ENCODE measurements at regions not wholly inside any gene's neighbourhood (a gene's known extent, or its start where the extent isn't known, plus 50 kb on each side); places are given as distances from the start of the nearest gene placed in this dataset.

DNA sequence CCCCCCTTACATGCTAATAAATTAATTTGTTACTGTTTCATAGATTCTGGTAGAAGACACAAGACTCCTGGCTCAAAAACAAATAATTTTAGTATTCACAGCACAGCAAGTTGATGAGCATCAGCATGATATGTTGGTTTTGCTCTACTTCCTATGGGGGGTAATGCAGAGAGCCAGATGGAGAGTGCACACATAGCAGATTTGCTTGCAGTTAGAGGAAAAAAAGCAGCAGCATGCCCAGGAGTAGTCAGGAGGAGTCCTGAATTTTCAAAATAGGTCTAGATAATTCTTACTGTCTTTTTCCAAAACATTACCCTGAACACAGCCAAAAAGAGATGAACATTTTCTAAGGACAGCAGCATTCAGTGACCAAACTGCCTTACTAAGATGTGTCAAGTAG is 261.3 kb downstream of the COX7C start:
- no peak for DNase-seq

- no peak for DNase-seq
Observed at GRCh38 chr5:86880344-86880743, 262.6 kb downstream of the COX7C start.

DNA sequence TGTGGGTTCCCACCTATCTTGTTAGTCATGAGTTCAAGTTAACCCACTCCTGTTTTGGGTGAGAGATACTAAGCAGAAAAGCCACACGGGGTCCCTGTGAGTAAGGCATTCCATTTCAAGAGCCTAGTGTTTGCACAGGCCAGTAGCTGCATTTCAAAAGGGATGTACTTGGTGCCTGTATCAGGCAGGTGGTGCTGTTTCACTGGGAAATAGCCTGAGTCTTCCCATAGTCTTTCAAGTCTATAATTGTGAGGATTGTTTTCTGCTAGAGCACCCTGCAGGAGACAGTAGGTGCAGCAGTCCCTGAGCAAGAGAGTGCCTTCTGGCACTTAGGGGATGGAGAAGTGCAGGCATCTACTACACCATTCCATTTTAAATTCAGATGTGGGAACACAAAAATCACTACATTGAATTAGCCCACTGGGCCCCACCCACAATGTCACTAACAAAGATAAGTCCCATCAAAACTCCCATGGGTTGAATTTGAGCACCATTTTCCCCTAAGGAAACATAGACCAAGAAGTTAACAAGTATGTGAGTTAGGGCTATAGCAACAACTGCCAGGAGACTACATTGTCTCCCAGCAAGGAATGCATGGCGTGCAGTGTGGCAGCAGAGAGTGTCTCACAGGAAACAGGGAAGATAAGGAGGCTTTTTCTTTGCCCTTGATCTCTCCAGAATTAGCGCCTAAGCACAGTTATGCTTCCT is 263.2 kb downstream of the COX7C start:
- peak; percentile 41 for DNase-seq

DNA sequence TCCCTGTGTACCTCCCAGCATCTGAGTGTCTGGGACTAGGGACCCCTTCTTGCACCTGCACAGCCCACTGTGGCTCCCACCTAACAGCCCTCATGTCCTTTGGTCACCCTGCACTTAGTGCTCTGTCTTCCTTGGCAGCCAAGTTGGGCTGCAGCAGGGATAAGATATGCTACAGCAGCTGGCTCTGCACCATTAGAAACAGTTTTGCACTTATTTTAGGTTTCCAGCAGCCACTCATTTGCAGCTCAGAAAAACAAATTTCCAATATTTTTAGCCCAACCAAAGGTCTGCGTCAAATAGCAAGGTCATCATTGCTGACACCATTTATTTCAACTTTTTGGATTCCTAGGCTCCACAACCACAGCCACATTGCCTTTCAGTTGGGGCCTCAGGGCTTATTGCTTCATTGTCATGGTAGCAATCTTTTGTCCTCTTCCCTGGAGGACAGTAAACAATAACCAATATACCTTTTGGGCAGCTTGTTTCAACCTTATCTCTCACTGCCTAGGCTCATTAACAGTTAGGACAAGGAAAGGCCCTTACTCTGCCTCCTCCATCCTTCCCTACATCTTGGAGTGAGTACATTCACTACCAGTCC is 263.9 kb downstream of the COX7C start:
- no peak for DNase-seq

DNA sequence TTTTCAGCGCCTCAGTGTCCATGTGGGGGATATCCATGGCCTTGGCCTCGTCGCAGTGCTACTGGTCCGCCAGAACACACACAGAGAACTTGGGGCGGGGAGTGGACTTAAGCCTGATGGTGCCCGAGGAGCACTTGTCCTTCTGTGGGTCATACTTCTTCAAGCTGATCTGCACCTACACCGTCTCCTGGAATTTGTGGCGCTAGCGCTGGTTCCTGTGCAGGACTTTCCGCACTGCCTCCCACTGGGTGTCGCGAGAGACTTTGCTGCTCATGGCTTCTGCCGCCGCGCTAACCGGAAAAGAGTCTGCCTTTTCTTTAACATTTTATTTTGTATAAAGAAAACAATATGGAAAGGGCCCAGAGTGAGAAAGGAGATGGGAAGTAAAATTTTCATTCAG is 266.9 kb downstream of the COX7C start:
- DNase-seq = no peak

GRCh38 chr5:86885011-86885410 is 267.3 kb downstream of the COX7C start:
- DNase-seq = no peak

DNA sequence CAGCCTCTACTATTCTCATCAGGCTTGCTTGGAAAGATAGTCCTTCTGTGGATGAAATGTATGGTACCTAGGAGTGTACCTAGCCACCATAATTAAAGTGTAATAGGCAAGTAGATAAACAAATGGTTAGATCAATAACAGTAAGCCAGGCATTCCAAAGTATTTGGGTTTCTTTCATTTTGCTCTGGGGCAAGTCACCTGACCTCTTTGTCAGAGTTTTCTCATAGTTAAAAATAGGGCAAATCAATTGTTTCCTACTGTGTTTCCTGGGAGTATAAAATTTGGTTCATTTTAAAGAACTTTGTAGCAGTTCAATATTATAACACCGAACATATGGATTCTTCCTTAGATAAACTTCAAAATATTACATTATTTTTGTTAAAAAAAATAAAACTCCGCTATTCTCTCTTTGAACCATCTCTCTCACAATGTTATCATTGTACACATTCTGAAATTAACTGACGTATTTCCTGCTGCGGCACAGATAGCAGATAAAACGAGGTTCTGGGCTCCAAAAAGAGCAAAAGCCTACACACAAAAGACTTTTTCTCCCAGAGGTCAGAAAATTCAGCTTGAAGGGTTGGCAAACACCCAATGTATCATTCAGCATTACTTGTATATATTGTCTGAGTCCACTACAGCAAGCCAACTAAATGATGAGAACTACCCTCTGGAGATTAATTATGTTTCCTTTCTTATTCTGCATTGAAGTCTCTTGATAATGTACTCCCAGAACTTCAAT is 267.9 kb downstream of the COX7C start:
- DNase-seq = no peak

DNA sequence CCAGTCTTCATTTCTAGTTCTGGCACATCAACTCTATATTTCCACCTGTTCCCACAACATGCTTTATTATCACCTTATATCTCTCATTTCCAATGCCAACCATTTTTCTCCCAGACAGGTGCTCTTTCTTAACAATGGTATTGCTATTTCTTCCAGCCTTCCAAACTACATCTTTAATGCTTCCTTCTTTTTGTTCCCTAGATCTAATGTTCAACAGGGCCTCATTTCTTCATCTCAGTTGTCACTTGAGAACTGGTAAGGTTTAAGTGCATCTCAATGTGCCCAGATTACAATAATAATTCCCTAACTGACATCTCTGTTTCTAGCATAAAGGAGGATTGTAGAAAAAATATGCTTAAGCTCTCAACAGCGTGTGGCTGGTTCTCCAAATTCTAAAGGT is 272.6 kb downstream of the COX7C start:
- no peak for DNase-seq

DNA sequence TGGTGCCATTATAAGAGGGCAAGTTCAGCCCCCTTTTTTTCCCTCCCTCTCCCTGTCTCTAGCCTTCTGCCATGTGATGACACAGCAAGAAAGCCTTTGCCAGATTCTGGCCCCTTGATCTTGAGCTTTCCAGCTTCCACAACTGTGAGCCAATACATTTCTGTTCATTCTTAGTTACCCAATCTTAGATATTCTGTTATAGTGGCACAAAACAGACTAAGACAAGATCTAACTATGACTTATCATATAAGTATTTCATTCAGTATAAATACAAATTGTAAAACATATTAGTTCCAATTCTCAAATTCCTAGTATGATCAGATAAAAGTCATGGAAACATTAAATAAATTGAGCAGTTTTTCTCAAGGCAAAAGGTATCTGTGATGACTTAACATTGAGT is 276.3 kb downstream of the COX7C start:
- DNase-seq = no peak

GRCh38 chr5:86896916-86897315 is 279.2 kb downstream of the COX7C start:
- no peak for DNase-seq

DNA sequence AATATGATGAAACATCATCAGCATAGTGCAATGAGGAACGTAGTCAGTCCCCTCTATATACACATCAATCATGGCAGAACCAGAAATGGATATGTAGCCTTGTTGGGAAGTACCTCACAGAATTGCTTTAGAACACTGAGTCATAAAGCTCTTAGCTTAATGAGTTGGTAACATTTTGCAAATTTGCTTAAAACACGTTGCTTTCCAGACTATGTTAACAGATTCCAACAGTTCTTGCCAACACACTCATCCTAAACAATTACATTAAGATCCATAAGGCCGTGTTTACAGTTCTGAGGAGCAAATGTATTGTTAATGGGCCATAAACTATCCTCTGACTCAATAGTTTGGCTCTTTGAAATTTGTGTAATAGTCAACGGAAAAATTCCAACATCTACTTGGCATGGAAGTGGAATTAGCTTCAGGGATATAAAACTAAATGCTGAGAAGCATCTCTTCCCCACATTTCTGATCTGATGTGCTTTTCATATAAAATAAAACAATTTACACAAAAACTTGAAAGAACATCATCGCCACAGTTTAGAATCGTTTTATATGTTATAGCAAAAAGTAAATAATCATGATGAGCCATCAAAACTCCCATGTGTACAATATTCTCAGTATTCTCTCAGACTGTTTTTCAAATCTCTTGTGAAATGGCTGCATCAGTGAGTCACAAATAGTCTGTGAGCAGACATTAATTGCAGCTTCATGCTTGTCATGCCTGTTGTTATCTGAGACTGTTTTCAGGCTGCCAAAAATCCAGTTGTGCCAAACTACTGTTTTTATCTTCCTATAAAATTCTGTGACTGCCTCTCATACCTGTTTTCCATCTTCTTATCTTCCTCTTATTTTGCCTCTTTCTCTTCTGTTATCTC is 291.9 kb downstream of the COX7C start:
- peak; percentile 4 for DNase-seq

DNA sequence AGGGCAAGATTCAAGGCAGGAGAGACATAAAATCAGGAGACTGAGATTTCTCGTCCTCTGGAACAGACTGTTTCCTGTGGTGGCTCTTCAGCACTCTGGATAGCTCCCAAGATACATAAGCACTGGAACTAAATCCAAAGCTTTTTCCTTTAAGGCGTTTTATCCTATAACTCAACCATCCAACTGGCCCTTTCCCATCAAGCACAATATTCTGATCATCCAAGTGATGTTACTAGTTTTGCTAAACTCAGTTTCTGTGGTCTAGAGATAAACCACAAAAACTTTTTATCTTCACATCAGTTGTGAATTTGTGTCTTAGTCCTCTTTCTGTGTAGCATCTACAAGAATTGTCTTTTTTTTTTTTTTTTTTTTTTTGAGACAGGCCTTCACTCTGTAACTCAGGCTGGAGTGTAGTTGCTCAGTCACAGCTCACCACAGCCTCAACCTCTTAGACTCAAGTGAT is 299.4 kb downstream of the COX7C start:
- peak; percentile 26 for DNase-seq

DNA sequence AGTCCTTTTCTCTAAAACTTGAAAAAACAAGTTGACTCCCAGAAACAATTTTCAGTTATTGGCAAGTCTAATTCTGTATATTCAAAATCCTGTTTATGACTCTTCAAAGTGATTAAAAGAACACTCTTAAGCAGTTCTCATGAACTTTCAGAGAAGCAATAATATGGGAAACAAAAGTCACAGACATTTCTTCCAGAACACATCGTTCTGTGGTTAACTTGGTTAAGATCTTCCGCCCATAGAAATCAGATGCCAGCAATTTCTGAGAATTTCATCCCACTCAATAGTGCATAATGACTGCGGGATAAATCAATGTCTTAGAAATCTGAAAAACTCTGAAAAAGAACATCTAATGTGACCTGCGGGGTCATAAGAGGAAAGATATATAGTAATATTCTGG is 300.5 kb downstream of the COX7C start:
- DNase-seq = no peak

- DNase-seq = no peak
Observed at GRCh38 chr5:86926033-86926432, 308.3 kb downstream of the COX7C start.

GRCh38 chr5:86929123-86929766 is 311.5 kb downstream of the COX7C start:
- no peak for DNase-seq

GRCh38 chr5:86951761-86952160 is 315.9 kb upstream of the RASA1 start:
- no peak for DNase-seq

GRCh38 chr5:86964889-86965288 is 302.8 kb upstream of the RASA1 start:
- DNase-seq = no peak

DNA sequence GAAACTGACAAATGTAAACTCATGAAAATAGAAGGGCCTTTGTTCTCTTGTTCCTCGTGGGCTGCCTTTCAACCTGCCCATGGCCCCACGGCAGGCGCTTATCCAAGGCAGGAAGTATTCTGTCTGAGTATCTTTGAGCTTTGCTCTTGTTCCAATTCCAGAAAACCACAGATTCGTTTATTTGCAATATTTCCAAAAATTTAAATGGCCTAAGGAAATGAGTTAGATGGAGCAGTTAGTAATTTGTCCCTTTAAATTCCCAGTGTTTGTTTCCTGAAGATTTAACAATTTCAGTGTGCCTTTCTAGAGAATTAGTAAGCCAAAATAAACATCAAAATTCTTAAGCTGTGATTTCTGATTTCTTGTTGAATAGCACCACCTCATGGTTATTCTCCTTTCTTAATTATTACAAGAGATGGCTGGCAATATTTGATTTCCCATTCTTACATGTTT is 299.4 kb upstream of the RASA1 start:
- peak; percentile 42 for DNase-seq

DNA sequence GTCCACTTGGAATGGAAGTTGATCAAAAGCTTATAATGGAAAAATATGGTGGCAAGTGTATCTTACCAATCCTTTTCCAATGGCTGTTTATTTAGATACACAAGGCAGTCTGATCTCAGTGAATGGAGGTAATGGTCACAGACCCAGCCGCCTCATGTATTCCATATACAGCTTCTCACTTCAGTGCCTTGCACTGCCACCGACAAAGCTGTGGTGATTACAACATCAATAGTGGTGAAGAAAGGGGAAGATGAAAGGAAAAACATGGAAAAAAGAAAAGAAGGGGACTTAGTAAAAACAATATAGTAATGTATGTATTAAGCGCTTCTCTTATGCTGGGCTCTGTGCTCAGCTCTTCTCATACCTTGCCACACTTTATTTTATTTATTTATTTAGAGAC is 297.3 kb upstream of the RASA1 start:
- DNase-seq = no peak

DNA sequence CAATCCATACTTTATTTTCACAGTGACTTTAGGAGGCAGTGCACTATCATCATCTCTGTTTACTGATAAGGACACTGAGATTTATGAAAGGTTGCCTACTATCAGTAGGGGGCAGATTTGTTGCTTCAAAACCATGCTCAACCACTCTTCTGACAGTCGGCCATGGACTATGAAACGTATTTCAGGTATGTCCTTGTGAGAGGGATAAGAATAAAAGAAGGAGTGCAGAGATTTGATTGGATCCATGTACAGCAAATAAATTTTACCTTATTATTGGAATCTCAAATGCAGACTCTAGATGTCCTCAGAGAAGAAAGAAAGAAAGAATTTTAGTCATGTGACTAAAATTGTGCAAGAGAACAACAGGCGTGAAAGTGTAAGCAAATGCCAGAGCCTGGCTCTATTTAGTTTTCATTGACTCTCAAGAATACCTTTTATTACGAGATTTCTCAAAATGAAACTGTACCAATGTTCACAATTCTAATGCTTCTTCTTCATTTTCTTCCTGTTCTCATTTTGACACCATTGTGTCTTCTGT is 296.6 kb upstream of the RASA1 start:
- no peak for DNase-seq

GRCh38 chr5:86974955-86975354 is 292.7 kb upstream of the RASA1 start:
- no peak for DNase-seq

Measured in muscle of arm (tissue), 1 donor.